DMS114 treated with DMSO at 0.1 percent for 48 hours (cell line): ENCODE measurements at regions not wholly inside any gene's neighbourhood (a gene's known extent, or its start where the extent isn't known, plus 50 kb on each side); places are given as distances from the start of the nearest gene placed in this dataset.

Source experiments
- DNase-seq: peaks from one replicate; lab custom pipeline; 2025; ENCODE audit not compliant: unreplicated experiment; lab: John Stamatoyannopoulos, UW

- DNase-seq = no peak
Measured at GRCh38 chr2:145015561-145015960, 495.6 kb upstream of the ZEB2 start.

DNA sequence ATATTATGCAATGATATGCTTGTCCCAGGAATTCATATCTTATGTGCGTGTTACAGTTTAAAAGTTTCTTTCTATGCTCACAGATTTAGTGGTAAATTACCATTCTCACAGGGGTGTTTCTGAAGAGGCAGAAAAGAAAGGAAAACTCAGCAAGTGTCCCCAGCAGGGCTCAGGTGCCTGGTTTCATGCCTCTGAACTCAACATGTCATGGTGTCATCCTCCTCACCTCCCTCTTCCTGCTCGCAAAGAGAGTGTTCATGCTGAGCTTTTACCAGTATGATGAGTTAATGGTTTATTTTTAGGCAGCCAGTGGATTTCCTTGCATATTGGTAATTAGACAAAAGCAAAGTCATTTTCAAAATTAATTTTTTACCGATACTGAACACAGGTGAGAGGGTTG is 492.9 kb upstream of the ZEB2 start:
- DNase-seq = no peak

- DNase-seq = no peak
Measured at GRCh38 chr2:145012214-145012670, 492.3 kb upstream of the ZEB2 start.

- DNase-seq = no peak
Measured at GRCh38 chr2:145010635-145011034, 490.7 kb upstream of the ZEB2 start.

DNA sequence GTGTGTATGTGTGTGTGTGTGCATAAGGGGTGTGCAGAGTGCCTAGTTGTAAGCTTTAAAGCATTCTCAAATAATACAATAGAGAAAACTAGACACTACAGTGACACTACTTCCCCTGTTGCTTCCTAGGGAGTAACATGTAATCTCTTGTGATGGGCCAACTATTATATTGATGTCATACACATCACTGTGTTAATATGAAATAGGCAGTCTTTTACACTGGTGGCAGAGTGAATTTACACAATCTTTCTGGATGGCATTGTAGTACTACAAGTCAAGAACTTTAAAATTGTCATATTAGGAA is 488.0 kb upstream of the ZEB2 start:
- DNase-seq = no peak

DNA sequence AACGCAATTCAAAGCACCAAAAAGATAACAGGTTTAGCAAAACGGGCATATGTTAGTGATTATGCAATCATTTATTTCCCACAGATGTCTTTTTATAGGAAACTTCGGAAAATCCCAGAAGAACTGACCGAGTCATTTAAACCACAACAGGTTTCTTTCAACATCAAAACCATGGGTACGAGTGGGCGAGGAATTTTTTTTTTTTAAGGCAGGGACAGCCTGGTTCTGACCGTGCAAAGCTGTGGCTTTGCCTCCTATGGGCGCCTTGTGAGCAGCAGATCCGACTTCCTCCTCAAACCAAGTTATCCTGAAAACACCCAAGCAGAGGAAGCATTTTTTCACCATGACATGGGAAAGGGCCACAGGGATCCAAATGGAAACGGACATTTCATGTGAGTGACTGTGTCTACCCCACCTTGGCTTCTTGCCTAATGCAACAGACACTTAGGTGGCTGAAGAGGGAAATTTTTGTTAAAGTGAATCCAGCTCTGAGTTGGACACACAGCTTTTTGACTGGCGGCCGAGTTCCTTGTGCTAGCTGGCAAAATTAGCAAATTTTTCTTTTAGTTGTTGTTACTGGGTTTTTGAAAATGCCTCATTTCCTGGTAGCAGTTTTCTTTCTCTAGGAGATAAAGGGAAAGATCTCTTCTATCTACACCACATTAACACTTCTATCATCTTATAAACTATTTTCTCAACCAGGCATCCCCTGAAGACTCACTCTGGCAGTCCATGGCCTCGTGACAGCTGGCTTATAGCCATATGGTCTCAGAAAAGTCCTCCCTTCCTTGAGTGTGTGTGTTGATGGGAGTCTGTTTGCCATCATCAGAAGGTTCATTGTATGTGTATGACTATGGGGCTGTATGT is 487.4 kb upstream of the ZEB2 start:
- DNase-seq = no peak

- DNase-seq = no peak
Measured at GRCh38 chr2:145002624-145003023, 482.7 kb upstream of the ZEB2 start.

GRCh38 chr2:145000376-145000775 is 480.5 kb upstream of the ZEB2 start:
- DNase-seq = no peak

GRCh38 chr2:144999936-145000335 is 480.0 kb upstream of the ZEB2 start:
- DNase-seq = no peak

GRCh38 chr2:144999071-144999875 is 479.4 kb upstream of the ZEB2 start:
- no peak for DNase-seq

DNA sequence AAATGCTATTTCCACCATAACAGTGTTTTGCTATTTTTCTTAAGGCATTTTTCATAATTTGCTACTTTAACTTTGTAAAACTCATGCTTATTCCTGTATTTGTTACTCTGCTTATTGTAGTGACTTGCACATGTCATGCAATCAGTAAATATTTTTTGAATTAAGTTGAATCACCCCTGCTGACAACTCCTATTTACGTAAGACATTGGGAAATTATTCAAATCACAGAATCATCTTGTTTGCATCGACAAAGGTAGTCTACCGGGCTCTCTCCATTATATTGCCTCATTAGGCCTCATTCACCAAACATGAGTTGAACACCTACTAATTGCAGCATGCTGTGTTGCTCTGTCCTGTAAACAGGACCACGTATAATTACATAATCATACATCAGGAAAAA is 478.5 kb upstream of the ZEB2 start:
- DNase-seq = no peak

DNA sequence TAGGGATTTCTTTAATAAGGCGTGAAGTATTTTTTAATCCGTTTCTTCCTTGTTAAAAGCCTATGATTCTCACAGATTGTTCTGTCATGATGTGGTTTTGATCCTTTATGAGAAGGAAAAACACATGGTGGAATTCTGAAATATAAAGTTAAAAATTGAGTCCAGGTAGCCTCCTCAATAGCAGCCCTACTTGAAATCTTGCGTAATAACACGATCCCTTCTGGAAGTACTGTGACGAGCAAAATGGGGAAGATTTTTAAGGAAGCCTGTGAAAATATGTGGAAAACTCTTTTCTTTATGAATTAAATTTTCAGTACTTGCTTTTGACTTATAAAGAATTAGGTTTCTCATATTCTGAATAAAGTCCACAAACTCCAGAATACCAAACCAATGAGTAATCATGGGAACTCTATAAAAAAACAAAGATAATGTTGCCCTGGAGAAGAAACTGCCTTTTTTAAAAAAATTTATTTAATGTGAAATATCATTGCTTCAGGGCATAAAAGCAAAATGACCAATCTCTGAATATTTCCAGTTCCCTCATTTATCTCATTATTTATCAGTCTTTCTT is 476.4 kb upstream of the ZEB2 start:
- no peak for DNase-seq

DNA sequence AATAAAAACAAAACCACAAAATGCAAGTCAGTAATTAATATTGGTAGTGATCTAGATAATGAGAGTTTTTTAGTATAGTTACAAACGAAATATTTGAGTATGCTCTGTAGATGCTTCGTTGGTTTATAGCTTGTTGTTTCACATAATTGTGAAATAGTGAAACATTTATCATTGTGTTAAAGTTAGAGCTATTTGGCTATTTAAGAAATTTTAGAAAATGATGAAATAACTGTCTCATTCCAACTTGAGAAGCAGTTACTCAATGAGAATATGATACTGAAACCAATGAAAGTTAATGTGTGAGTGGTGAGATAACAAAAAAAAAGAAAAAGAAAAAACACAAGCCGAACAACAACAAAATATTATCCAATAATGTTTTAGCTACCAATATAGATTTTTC is 475.6 kb upstream of the ZEB2 start:
- DNase-seq = no peak

- DNase-seq = no peak
Measured at GRCh38 chr2:144990661-144991060, 470.7 kb upstream of the ZEB2 start.

DNA sequence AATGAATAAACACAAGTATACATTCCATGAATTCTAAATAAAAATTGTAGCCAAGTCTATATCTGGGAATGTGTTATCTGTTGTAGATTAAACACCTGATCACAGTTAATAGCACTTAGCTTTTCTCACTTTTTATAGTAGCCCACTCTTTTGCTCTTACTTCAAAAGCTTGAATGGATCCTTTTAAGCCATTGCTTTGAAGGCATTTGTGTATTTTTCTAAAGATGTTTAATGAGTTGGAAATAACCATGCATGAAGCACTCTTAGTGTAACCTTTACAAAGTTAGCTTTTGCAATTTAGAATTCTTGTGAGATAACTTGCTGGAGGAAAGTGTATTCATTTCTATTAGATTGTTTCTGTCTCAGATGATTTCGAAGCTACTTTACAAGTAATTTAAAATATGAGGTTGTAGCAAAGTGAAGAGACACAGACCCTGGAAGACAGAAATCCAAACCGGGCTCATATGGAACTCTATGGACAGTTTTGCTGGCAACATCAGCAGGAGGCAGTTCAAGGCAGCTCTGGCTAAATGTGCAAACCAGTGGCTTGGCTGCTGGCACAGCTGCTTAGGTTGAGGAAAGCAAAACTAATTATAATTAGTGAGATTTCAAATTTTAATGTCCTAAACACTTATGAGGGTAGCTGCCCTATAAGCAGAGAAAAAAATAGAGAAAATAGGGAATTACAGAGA is 469.8 kb upstream of the ZEB2 start:
- no peak for DNase-seq

GRCh38 chr2:144988591-144988990 is 468.7 kb upstream of the ZEB2 start:
- DNase-seq = no peak

DNA sequence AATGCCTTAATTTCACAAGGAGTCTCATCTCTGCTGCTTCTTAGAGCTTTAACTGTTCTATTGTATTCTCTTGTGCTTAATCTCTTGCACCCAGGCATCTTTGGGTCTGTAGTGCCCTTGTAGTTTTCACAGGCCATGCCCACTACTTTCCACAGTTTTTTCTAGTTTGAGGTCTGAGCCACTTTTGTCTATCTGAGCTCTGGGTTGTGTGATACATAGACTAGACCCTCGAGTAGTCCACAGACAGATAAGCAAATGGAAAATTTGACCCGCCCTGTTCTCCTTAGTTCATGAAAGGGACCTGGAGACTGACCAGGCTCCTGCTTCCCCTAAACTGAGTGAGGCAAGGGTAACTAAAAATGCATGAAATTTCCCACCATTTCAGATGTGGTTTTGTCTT is 466.8 kb upstream of the ZEB2 start:
- no peak for DNase-seq

- DNase-seq = no peak
Measured at GRCh38 chr2:144984038-144984437, 464.1 kb upstream of the ZEB2 start.

GRCh38 chr2:144983107-144983506 is 463.2 kb upstream of the ZEB2 start:
- DNase-seq = no peak

DNA sequence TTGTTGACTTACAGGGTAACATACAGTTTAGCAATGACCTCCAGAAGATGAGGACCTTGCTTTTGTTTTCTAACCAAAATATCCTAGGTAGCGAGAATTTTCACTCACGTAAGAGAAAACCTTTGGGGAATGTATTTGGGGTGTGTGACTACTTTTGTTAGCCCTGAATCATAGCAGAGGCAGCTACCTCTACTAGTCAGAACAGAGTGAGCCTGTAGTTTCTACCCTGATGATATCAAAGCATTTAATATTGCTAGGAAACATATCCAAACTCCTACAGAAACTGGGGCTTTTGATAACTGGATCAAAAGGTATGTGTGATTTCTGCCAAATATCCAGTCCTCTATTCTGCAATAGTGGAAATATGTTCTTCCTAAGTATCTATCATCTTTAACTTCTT is 462.6 kb upstream of the ZEB2 start:
- no peak for DNase-seq

- DNase-seq = no peak
Measured at GRCh38 chr2:144975881-144976280, 456.0 kb upstream of the ZEB2 start.
